ENCODE measurements at regions not wholly inside any gene's neighbourhood (a gene's known extent, or its start where the extent isn't known, plus 50 kb on each side); places are given as distances from the start of the nearest gene placed in this dataset.

DNA sequence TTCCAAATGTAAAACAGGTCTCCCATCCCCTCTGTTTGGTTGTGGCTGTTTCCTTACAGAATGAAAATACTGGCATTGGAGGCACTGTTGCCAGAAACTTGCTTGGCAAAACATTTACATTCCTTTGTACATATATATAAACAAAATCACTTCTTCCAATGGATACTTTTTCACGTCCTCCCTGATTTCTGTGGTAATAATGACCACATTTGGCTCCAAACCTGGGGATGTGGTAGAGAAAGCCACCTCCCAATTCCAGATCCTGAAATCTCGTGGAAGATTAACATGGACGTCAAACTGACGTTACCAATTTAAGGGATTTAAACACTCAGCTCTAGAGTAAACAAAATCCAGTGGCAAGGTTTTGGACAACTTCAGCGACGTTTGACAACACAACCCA, 370.8 kb upstream of the ZFHX3 start:
- Histone ChIP-seq H3K79me2 (ENCODE audit: control insufficient read depth, insufficient read depth, low read length) (no peaks in the 10 kb centered on the region), H3K27ac (ENCODE audit: control insufficient read depth, insufficient read depth, low read length) (no peak overlapping the region), H4K20me1 (ENCODE audit: control insufficient read depth, extremely low read depth, insufficient read depth, low read length) (no peaks in the 10 kb centered on the region), H3K9ac (ENCODE audit: control insufficient read depth, extremely low read depth, insufficient read depth, low read length) (no peak overlapping the region), H3K9me3 (ENCODE audit: control insufficient read depth, low read depth, low read length) (no peaks in the 10 kb centered on the region), H3K4me1 (ENCODE audit: control insufficient read depth, extremely low read depth, insufficient read depth, low read length) (no peaks in the 10 kb centered on the region), H3K4me2 (ENCODE audit: control insufficient read depth, extremely low read depth, insufficient read depth, low read depth, low read length) (no peak overlapping the region), H3K36me3 (ENCODE audit: control insufficient read depth in 2 of 2, extremely low read depth in 1 of 2, insufficient read depth in 2 of 2, low read length in 2 of 2) (no peaks in the 10 kb centered on the region), H3K9me1 (ENCODE audit: control insufficient read depth, extremely low read depth, insufficient read depth, low read length) (no peaks in the 10 kb centered on the region), H3K27me3 (ENCODE audit: control insufficient read depth, extremely low read depth, insufficient read depth, low read length) (no peaks in the 10 kb centered on the region), H3K4me3 (ENCODE audit: control insufficient read depth in 2 of 3, extremely low read depth in 1 of 3, insufficient read depth in 2 of 3, low read depth in 1 of 3, low read length in 3 of 3) (no peak overlapping the region), H2AFZ (ENCODE audit: control insufficient read depth, low read length) (no peak overlapping the region)
- dilution Hi-C loops (cut with MboI; ENCODE audit: extremely low pct_ligation_motif_present, low sequenced_read_pairs) = no loop called here
- TF ChIP-seq, protein P1, sequence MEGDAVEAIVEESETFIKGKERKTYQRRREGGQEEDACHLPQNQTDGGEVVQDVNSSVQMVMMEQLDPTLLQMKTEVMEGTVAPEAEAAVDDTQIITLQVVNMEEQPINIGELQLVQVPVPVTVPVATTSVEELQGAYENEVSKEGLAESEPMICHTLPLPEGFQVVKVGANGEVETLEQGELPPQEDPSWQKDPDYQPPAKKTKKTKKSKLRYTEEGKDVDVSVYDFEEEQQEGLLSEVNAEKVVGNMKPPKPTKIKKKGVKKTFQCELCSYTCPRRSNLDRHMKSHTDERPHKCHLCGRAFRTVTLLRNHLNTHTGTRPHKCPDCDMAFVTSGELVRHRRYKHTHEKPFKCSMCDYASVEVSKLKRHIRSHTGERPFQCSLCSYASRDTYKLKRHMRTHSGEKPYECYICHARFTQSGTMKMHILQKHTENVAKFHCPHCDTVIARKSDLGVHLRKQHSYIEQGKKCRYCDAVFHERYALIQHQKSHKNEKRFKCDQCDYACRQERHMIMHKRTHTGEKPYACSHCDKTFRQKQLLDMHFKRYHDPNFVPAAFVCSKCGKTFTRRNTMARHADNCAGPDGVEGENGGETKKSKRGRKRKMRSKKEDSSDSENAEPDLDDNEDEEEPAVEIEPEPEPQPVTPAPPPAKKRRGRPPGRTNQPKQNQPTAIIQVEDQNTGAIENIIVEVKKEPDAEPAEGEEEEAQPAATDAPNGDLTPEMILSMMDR (optimal IDR thresholded peaks at IDR 0.05 in 1 of 3, IDR thresholded peaks at IDR 0.05 in 1 of 3, conservative IDR thresholded peaks at IDR 0.05 in 1 of 3; ENCODE audit: extremely low read depth in 1 of 3, insufficient read depth in 2 of 3, low read length in 3 of 3) = no peak
- TF ChIP-seq EZH2 (IDR thresholded peaks at IDR 0.05; ENCODE audit: low read length) = no peak
- DNase-seq (ENCODE audit: low read depth, low spot score) = no peak
- FAIRE-seq = no peak

DNA sequence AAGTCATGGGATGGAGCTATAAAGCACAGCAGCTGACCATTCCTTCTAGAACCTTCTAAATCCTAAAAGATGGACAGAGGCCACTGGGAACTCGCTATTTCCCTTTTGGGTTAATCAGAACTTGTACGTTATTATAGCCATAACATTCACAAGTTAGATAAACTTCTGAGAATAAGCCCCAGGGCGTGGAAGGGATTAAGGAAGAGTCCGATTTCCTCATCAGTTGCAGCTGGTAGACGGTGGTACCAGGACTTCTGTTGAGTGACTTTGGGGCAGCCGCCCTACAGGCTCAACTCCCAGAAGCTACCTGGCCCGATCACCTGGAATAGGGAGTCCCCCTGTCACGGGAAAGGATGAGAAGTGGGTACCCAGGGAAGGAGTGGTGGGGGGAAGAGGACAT, 370.1 kb upstream of the ZFHX3 start:
- H3K27ac ChIP-seq (ENCODE audit: control insufficient read depth, insufficient read depth, low read length) = no peak overlapping the region
- FAIRE-seq (no peak), DNase-seq (ENCODE audit: low read depth, low spot score) (no peak)
- no peaks in the 10 kb centered on the region for H3K9me3 ChIP-seq (ENCODE audit: control insufficient read depth, low read depth, low read length)
- no peak overlapping the region for H3K4me2 ChIP-seq (ENCODE audit: control insufficient read depth, extremely low read depth, insufficient read depth, low read depth, low read length)
- TF ChIP-seq EZH2 (IDR thresholded peaks at IDR 0.05; ENCODE audit: low read length) = no peak
- no peaks in the 10 kb centered on the region for H3K9me1 ChIP-seq (ENCODE audit: control insufficient read depth, extremely low read depth, insufficient read depth, low read length)
- no peaks in the 10 kb centered on the region for H3K79me2 ChIP-seq (ENCODE audit: control insufficient read depth, insufficient read depth, low read length)
- H4K20me1 ChIP-seq (ENCODE audit: control insufficient read depth, extremely low read depth, insufficient read depth, low read length) = no peaks in the 10 kb centered on the region
- no peak overlapping the region for H3K4me3 ChIP-seq (ENCODE audit: control insufficient read depth in 2 of 3, extremely low read depth in 1 of 3, insufficient read depth in 2 of 3, low read depth in 1 of 3, low read length in 3 of 3)
- dilution Hi-C loops (cut with MboI; ENCODE audit: extremely low pct_ligation_motif_present, low sequenced_read_pairs) = no loop called here
- H3K4me1 ChIP-seq (ENCODE audit: control insufficient read depth, extremely low read depth, insufficient read depth, low read length) = no peaks in the 10 kb centered on the region
- no peak overlapping the region for H2AFZ ChIP-seq (ENCODE audit: control insufficient read depth, low read length)
- H3K27me3 ChIP-seq (ENCODE audit: control insufficient read depth, extremely low read depth, insufficient read depth, low read length) = no peaks in the 10 kb centered on the region
- H3K36me3 ChIP-seq (ENCODE audit: control insufficient read depth in 2 of 2, extremely low read depth in 1 of 2, insufficient read depth in 2 of 2, low read length in 2 of 2) = no peaks in the 10 kb centered on the region
- no peak overlapping the region for H3K9ac ChIP-seq (ENCODE audit: control insufficient read depth, extremely low read depth, insufficient read depth, low read length)

DNA sequence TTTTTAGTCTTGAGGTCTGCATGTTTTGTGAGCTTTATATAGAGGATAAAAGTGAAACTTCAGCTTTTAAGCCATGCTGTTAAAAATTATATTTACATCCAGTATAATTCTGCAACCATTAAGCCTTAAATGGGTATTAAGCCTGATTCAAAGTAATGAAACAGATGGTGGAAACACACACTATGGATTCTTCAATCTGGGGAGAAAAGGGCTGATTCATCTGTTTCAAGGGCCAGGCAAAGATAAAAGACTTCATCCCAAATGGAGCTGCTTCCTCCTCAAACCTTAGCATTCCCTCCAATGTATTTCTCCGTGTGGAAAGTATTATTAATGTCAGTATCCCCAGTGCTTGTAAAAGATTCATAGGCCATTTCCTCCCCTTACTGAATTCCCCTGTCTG, 367.4 kb upstream of the ZFHX3 start:
- no peak overlapping the region for H2AFZ ChIP-seq (ENCODE audit: control insufficient read depth, low read length)
- no peaks in the 10 kb centered on the region for H3K36me3 ChIP-seq (ENCODE audit: control insufficient read depth in 2 of 2, extremely low read depth in 1 of 2, insufficient read depth in 2 of 2, low read length in 2 of 2)
- H3K4me2 ChIP-seq (ENCODE audit: control insufficient read depth, extremely low read depth, insufficient read depth, low read depth, low read length) = no peak overlapping the region
- no peaks in the 10 kb centered on the region for H4K20me1 ChIP-seq (ENCODE audit: control insufficient read depth, extremely low read depth, insufficient read depth, low read length)
- DNase-seq (ENCODE audit: low read depth, low spot score) (no peak), FAIRE-seq (no peak)
- TF ChIP-seq, protein P1 (optimal IDR thresholded peaks at IDR 0.05 in 1 of 3, IDR thresholded peaks at IDR 0.05 in 1 of 3, conservative IDR thresholded peaks at IDR 0.05 in 1 of 3; ENCODE audit: extremely low read depth in 1 of 3, insufficient read depth in 2 of 3, low read length in 3 of 3) = no peak
- no peaks in the 10 kb centered on the region for H3K9me1 ChIP-seq (ENCODE audit: control insufficient read depth, extremely low read depth, insufficient read depth, low read length)
- no peak overlapping the region for H3K9ac ChIP-seq (ENCODE audit: control insufficient read depth, extremely low read depth, insufficient read depth, low read length)
- no peaks in the 10 kb centered on the region for H3K4me1 ChIP-seq (ENCODE audit: control insufficient read depth, extremely low read depth, insufficient read depth, low read length)
- dilution Hi-C loops (cut with MboI; ENCODE audit: extremely low pct_ligation_motif_present, low sequenced_read_pairs) = no loop called here
- H3K27ac ChIP-seq (ENCODE audit: control insufficient read depth, insufficient read depth, low read length) = no peak overlapping the region
- no peak overlapping the region for H3K4me3 ChIP-seq (ENCODE audit: control insufficient read depth in 2 of 3, extremely low read depth in 1 of 3, insufficient read depth in 2 of 3, low read depth in 1 of 3, low read length in 3 of 3)
- H3K27me3 ChIP-seq (ENCODE audit: control insufficient read depth, extremely low read depth, insufficient read depth, low read length) = no peaks in the 10 kb centered on the region
- no peaks in the 10 kb centered on the region for H3K79me2 ChIP-seq (ENCODE audit: control insufficient read depth, insufficient read depth, low read length)
- no peaks in the 10 kb centered on the region for H3K9me3 ChIP-seq (ENCODE audit: control insufficient read depth, low read depth, low read length)

Measured in keratinocyte (primary cell).